H1 (cell line): ENCODE measurements at regions not wholly inside any gene's neighbourhood (a gene's known extent, or its start where the extent isn't known, plus 50 kb on each side); places are given as distances from the start of the nearest gene placed in this dataset.

ENCODE experiments used
- CTCF ChIA-PET: fragments of 300-600 bp; sonication (Branson Sonifier 250); formaldehyde crosslinking; loops from one replicate; lab custom pipeline; 2021; ENCODE audit not compliant: partially characterized antibody; lab: Charles Lee
- POLR2A ChIA-PET: fragments of 300-600 bp; sonication (Branson Sonifier 250); formaldehyde crosslinking; loops from one replicate; lab custom pipeline; 2021; ENCODE audit warnings: inconsistent platforms; ENCODE audit not compliant: partially characterized antibody; lab: Charles Lee
- DNase-seq, 2 experiments: peaks; one replicate each; pipeline versions ENCODE4 v3.0.0 to v3.0.0-alpha.2; 2010 to 2022; ENCODE audit warnings: low spot score in 2 of 2, low read depth in 1 of 2, mixed read lengths in 1 of 2
- FAIRE-seq: peaks from 2 replicates; lab custom pipeline; 2011; peaks lifted over from hg19 to GRCh38; lab: Jason Lieb, UNC
- H2AFZ ChIP-seq: 2 replicates; pipeline ENCODE4 v1.8.1; 2012; ENCODE audit warnings: low read length, inconsistent platforms
- H2AK5ac ChIP-seq: 2 replicates; pipeline ENCODE4 v1.6.1; 2013; ENCODE audit warnings: low read depth, low read length
- H2BK120ac ChIP-seq: replicated peaks from 2 replicates; pipeline ENCODE3; 2013; ENCODE audit warnings: low read depth, low read length, inconsistent platforms
- H2BK12ac ChIP-seq: 2 replicates; pipeline ENCODE4 v1.6.1; 2013; ENCODE audit warnings: low read depth, low read length
- H2BK15ac ChIP-seq: 2 replicates; pipeline ENCODE4 v1.6.1; 2013; ENCODE audit warnings: low read length
- H2BK20ac ChIP-seq: 2 replicates; pipeline ENCODE4 v1.6.1; 2013; ENCODE audit warnings: low read length
- H2BK5ac ChIP-seq: 2 replicates; pipeline ENCODE4 v1.6.1; 2013; ENCODE audit warnings: low read depth, low read length
- H3K14ac ChIP-seq: 2 replicates; pipeline ENCODE4 v1.6.1; 2013; ENCODE audit warnings: inconsistent platforms; ENCODE audit not compliant: insufficient read length
- H3K18ac ChIP-seq: 2 replicates; pipeline ENCODE4 v1.6.1; 2013; ENCODE audit warnings: low read length; ENCODE audit errors: extremely low read depth
- H3K23ac ChIP-seq: 2 replicates; pipeline ENCODE4 v1.6.1; 2013; ENCODE audit warnings: inconsistent platforms; ENCODE audit not compliant: insufficient read length
- H3K23me2 ChIP-seq: 2 replicates; pipeline ENCODE4 v1.6.1; 2013; ENCODE audit warnings: low read depth, low read length
- H3K27ac ChIP-seq: 2 replicates; pipeline ENCODE4 v1.6.1; 2011; ENCODE audit warnings: low read depth, low read length, inconsistent platforms
- H3K27me3 ChIP-seq, 4 experiments: replicated peaks in 1 of 4; 1 replicate in 1 of 4; 2 replicates in 3 of 4; pipeline versions ENCODE4 v1.6.1 to v1.8.1; 2011 to 2013; ENCODE audit warnings: low read length in 3 of 4, mild to moderate bottlenecking in 3 of 4, inconsistent platforms in 2 of 4, mixed read lengths in 2 of 4, moderate library complexity in 1 of 4; ENCODE audit not compliant: control insufficient read depth in 3 of 4, insufficient read depth in 3 of 4; ENCODE audit errors: extremely low read depth in 1 of 4
- H3K36me3 ChIP-seq, 4 experiments: 2 replicates each; pipeline versions ENCODE4 v1.6.1 to v1.8.1; 2011 to 2013; ENCODE audit warnings: mild to moderate bottlenecking in 4 of 4, low read length in 3 of 4, moderate library complexity in 2 of 4, control low read depth in 1 of 4, inconsistent platforms in 1 of 4; ENCODE audit not compliant: insufficient read depth in 4 of 4, control insufficient read depth in 2 of 4
- H3K4ac ChIP-seq: replicated peaks from 2 replicates; pipeline ENCODE3; 2013; ENCODE audit warnings: low read length, low read depth, mixed read lengths, inconsistent platforms; ENCODE audit not compliant: insufficient read length
- H3K4me1 ChIP-seq, 4 experiments: replicated peaks in 1 of 4; 1 replicate in 1 of 4; 2 replicates in 3 of 4; pipeline versions ENCODE4 v1.6.1 to v1.8.1; 2011 to 2013; ENCODE audit warnings: low read length in 3 of 4, inconsistent platforms in 2 of 4, mixed read lengths in 1 of 4; ENCODE audit not compliant: insufficient read depth in 4 of 4, control insufficient read depth in 3 of 4
- H3K4me2 ChIP-seq, 2 experiments: 2 replicates each; pipeline versions ENCODE4 v1.6.1 to v1.8.1; 2011 to 2013; ENCODE audit warnings: low read depth in 2 of 2, low read length in 2 of 2, control low read depth in 1 of 2, inconsistent platforms in 1 of 2, mild to moderate bottlenecking in 1 of 2; ENCODE audit not compliant: insufficient read depth in 1 of 2
- H3K4me3 ChIP-seq, 4 experiments: fragments of 200-600, 300-600 bp in 1 of 4; sonication (generic), shearing (Covaris generic), sonication (Bioruptor Twin) in 1 of 4; 2 replicates each; pipeline versions ENCODE4 v1.5.1 to v1.8.1; 2011 to 2016; ENCODE audit warnings: low read length in 4 of 4, low read depth in 3 of 4, control low read depth in 2 of 4, inconsistent platforms in 2 of 4, mild to moderate bottlenecking in 2 of 4, mixed read lengths in 1 of 4, moderate library complexity in 1 of 4; ENCODE audit not compliant: insufficient read depth in 2 of 4; ENCODE audit errors: extremely low read depth in 1 of 4
- H3K56ac ChIP-seq: replicated peaks from 2 replicates; pipeline ENCODE3; 2013; ENCODE audit warnings: low read depth, mild to moderate bottlenecking, mixed read lengths, low read length, inconsistent platforms; ENCODE audit not compliant: insufficient read length
- H3K79me1 ChIP-seq: 2 replicates; pipeline ENCODE4 v1.6.1; 2013; ENCODE audit warnings: low read depth, low read length, control low read depth
- H3K79me2 ChIP-seq, 2 experiments: 2 replicates each; pipeline versions ENCODE4 v1.6.1 to v1.8.1; 2012 to 2013; ENCODE audit warnings: low read length in 2 of 2, mild to moderate bottlenecking in 2 of 2, inconsistent platforms in 1 of 2; ENCODE audit not compliant: insufficient read depth in 2 of 2, control insufficient read depth in 1 of 2
- H3K9ac ChIP-seq, 4 experiments: replicated peaks in 1 of 4; 1 replicate in 1 of 4; 2 replicates in 3 of 4; pipeline versions ENCODE4 v1.6.1 to v1.8.1; 2011 to 2013; ENCODE audit warnings: low read depth in 3 of 4, low read length in 3 of 4, control low read depth in 2 of 4, mild to moderate bottlenecking in 2 of 4, moderate library complexity in 2 of 4, inconsistent platforms in 1 of 4; ENCODE audit errors: extremely low read depth in 1 of 4
- H3K9me3 ChIP-seq, 2 experiments: 2 replicates each; pipeline versions ENCODE4 v1.6.1 to v1.8.1; 2012 to 2013; ENCODE audit warnings: mild to moderate bottlenecking in 2 of 2, moderate library complexity in 2 of 2, control low read depth in 1 of 2, inconsistent platforms in 1 of 2, low read depth in 1 of 2, low read length in 1 of 2, mixed read lengths in 1 of 2; ENCODE audit not compliant: insufficient read depth in 2 of 2
- H4K20me1 ChIP-seq, 2 experiments: replicated peaks in 1 of 2; 2 replicates each; pipeline versions ENCODE3 to v1.8.1; 2011 to 2013; ENCODE audit warnings: inconsistent platforms in 2 of 2, low read length in 2 of 2, mild to moderate bottlenecking in 1 of 2; ENCODE audit not compliant: insufficient read depth in 2 of 2, control insufficient read depth in 1 of 2
- H4K5ac ChIP-seq: 2 replicates; pipeline ENCODE4 v1.6.1; 2013; ENCODE audit warnings: low read length, low read depth, mixed read lengths, inconsistent platforms; ENCODE audit not compliant: insufficient read length
- H4K8ac ChIP-seq: 2 replicates; pipeline ENCODE4 v1.8.0; 2013; ENCODE audit warnings: mild to moderate bottlenecking, moderate library complexity, low read length, inconsistent platforms; ENCODE audit not compliant: insufficient read depth; ENCODE audit errors: extremely low read depth
- H4K91ac ChIP-seq: replicated peaks from 2 replicates; pipeline ENCODE3; 2013; ENCODE audit warnings: low read length, mixed read lengths, inconsistent platforms; ENCODE audit not compliant: insufficient read length
- WGBS, 2 experiments: shearing (Covaris generic) in 1 of 2; methylation state at CpG; one replicate each; pipeline versions ENCODE4 v1.1.6 to v1.1.7; 2013 to 2015; ENCODE audit warnings: low lambda C conversion rate in 2 of 2, mixed read lengths in 2 of 2, inconsistent platforms in 1 of 2, low coverage in 1 of 2, missing lambda C conversion rate in 1 of 2; ENCODE audit not compliant: insufficient replicate concordance in 2 of 2, insufficient coverage in 1 of 2, insufficient read length in 1 of 2; ENCODE audit errors: extremely low coverage in 1 of 2, missing lambda C conversion rate in 1 of 2; 5-methylcytosine and 5-hydroxymethylcytosine counted together

- no peak overlapping the region for H4K91ac ChIP-seq
- no peak overlapping the region for H4K5ac ChIP-seq
- no peak overlapping the region for H2BK15ac ChIP-seq
- H3K4me1 ChIP-seq, result peaks cover 0 to 10% (median 2%) of the 10 kb centered on the region in 4 experiments; a peak in 3 of 7 replicates
- H3K23ac ChIP-seq, result no peak overlapping the region
- ChIA-PET CTCF (interaction anchor here (1.1 to 1.4 kb wide), 2 partner anchors 12 to 35 kb away, joined by 3 read pairs; no protein-coding TSS in a partner anchor), POLR2A (no interaction called here)
- no peak overlapping the region for H3K56ac ChIP-seq
- H3K23me2 ChIP-seq, result peaks cover 2% of the 10 kb centered on the region
- no peaks in the 10 kb centered on the region for H3K27me3 ChIP-seq
- no peak overlapping the region for H3K27ac ChIP-seq
- DNase-seq, result no peak
- no peak overlapping the region for H3K18ac ChIP-seq
- H4K8ac ChIP-seq, result no peak overlapping the region
- H3K4me3 ChIP-seq, result no peak overlapping the region
- H2BK120ac ChIP-seq, result no peak overlapping the region
- H3K79me1 ChIP-seq, result no peaks in the 10 kb centered on the region; the same call in 1 of the 2 replicates
- no peak overlapping the region for H3K4ac ChIP-seq
- H4K20me1 ChIP-seq, result no peaks in the 10 kb centered on the region
- H3K4me2 ChIP-seq, result no peak overlapping the region
- no peak overlapping the region for H3K14ac ChIP-seq
- no peak for FAIRE-seq
- H3K9me3 ChIP-seq, result no peaks in the 10 kb centered on the region
- H2BK20ac ChIP-seq, result no peak overlapping the region
- no peak overlapping the region for H3K9ac ChIP-seq
- no peak overlapping the region for H2BK12ac ChIP-seq
- H2AFZ ChIP-seq, result no peak overlapping the region
- WGBS, 2 experiments, result 88% methylated on average over 5 of the region's 5 CpGs; no CpG with 5 or more reads in 1 of the 2 experiments
- H3K79me2 ChIP-seq, result no peaks in the 10 kb centered on the region
- no peak overlapping the region for H2BK5ac ChIP-seq
- no peaks in the 10 kb centered on the region for H3K36me3 ChIP-seq
- no peak overlapping the region for H2AK5ac ChIP-seq
These were observed 54.5 kb upstream of the CTNNA1 start for GRCh38 chr5:138698713-138699112.
